GM13977 (cell line): ENCODE measurements at regions not wholly inside any gene's neighbourhood (a gene's known extent, or its start where the extent isn't known, plus 50 kb on each side); places are given as distances from the start of the nearest gene placed in this dataset.

Experiments
- DNase-seq: peaks from one replicate; pipeline ENCODE4 v3.0.0; 2012; ENCODE audit warnings: low spot score
- in situ Hi-C: fragments of 300-500 bp; cut with MboI; formaldehyde crosslinking; loops from one replicate; pipeline ENCODE4 v1.12.0; 2022; ENCODE audit warnings: low sequenced_read_pairs, low pct_unique_long_range_greater_than_20kb, mixed read lengths, inconsistent platforms; ENCODE audit not compliant: unreplicated experiment
- TF ChIP-seq, protein P1 (sequence below): IDR thresholded peaks from 2 replicates; pipeline ENCODE4 v1.5.1; 2012; ENCODE audit warnings: mild to moderate bottlenecking, control low read depth; ENCODE audit not compliant: insufficient read depth; ENCODE audit errors: extremely low read depth, missing control alignments

DNA sequence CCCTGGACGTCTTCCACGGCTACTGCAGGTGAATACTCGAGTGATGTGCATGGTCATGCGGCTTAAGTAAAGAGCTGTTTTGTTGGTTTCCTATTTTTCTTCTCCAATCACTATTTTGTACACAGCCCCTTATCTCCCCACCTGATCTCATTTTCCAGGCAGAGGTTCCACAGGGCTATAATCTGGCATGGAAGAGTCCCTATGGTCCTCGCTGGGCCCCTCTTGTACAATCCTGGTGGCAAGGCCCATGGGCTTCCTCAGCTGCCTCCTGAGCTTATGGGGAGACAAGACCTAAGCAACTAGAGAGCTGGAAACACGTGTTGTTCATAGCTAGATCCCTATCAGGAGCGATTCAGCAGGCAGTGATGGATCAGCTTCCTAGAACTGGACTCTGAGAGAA lies 181.3 kb upstream of the ADO start:
- DNase-seq, result no peak
- in situ Hi-C loops, result no loop called here
- TF ChIP-seq, protein P1, sequence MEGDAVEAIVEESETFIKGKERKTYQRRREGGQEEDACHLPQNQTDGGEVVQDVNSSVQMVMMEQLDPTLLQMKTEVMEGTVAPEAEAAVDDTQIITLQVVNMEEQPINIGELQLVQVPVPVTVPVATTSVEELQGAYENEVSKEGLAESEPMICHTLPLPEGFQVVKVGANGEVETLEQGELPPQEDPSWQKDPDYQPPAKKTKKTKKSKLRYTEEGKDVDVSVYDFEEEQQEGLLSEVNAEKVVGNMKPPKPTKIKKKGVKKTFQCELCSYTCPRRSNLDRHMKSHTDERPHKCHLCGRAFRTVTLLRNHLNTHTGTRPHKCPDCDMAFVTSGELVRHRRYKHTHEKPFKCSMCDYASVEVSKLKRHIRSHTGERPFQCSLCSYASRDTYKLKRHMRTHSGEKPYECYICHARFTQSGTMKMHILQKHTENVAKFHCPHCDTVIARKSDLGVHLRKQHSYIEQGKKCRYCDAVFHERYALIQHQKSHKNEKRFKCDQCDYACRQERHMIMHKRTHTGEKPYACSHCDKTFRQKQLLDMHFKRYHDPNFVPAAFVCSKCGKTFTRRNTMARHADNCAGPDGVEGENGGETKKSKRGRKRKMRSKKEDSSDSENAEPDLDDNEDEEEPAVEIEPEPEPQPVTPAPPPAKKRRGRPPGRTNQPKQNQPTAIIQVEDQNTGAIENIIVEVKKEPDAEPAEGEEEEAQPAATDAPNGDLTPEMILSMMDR, result no peak

DNA sequence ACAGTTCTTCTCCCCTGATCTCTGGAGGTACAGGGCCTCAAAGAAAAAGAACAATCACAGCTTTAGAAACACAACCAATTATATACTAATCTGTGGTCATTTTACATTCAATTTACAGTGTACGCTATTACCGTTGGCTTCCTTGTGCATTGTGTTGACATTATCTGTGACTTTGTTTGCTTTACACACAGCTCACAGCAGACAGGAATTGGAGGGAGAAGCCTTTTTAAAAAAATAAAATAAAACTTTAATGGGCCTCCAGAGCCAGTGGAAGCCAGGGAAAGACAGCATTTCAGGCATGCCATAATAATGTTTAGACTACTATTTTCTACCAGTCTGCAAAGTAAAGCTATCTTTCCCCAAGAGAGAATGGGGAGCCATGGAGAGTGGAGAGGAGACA lies 179.0 kb upstream of the ADO start:
- in situ Hi-C loops, result no loop called here
- DNase-seq, result no peak
- TF ChIP-seq, protein P1, result no peak

DNA sequence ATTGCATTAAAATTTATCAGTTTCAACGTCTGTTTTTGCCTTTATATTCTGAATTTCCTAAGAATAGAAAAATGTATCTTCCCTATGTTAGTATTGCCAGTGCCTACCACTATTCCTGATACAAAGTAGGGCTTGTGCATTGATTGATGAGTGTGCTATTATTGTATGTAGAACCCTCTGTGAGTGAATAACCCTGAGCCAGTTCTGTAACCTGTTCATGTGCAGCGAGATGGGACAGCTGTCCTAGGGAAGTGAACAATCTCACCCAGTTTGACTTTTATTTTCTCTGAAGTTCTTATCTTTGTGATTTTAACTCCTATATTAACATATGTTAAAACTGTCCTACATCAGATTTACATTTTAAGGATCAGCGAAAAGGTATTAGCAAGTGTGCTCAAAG lies 178.4 kb upstream of the ADO start:
- TF ChIP-seq, protein P1, result no peak
- in situ Hi-C loops, result no loop called here
- DNase-seq, result no peak

DNA sequence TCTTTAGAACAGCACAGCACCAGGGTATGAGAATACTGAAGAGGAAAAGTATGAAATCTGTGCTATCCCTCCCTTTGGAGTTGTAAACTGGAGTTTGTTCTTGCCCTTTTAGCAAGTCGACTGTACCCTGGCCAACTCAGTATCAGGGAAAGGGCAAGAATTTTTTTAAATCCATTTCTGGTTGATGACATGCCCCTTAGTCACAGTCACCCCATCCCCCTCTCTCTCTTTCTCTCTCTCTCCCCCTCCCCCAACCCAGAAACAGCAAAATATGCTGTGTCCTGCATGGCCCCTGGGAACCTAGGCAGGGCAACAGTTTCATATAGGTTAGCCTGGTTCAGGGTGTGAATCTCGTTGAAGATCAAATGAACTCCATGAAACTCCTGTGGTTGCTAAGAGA lies 177.7 kb upstream of the ADO start:
- no peak for DNase-seq
- TF ChIP-seq, protein P1, result no peak
- in situ Hi-C loops, result no loop called here

DNA sequence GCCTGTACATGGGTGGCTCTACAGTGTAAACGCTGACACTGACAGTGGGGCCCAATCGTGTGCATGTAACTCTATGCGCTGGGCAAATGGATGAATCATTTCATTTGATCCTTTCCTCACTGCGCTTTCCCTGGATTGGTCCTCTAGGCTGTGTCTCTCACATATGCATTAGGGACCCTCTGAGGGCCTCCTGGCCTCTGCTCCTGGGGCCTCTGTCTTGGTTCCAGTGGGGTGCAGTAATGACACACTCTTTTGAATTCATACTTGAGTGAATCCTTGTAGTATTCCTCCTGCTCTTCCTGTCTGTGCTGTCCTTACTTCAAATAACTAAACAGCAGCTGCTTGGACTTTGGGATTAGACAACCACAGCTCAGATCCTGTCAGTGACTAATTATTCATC lies 176.5 kb upstream of the ADO start:
- in situ Hi-C loops, result no loop called here
- TF ChIP-seq, protein P1, result no peak

DNA sequence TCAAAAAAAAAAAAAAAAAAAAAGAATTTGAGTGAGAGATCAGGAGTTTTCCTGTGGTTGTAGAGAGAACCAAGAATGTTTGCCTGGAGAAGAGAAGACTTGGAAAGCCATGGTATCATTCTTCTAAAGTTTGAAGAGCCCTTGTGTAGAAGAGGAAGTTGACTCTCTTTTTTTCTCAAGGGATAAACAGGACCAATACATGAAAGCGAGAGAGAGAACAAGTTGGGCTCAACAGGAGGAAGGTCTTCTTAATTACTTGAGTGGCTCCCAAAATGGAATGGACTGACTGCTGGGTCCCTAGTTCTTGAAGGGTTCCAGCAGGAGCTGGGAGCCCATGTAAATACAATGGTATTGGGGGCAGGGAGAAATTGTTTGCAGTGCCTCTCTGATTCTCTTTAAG lies 173.3 kb upstream of the ADO start:
- in situ Hi-C loops, result no loop called here
- TF ChIP-seq, protein P1, result no peak
- DNase-seq, result no peak

More for the DNA sequence above, 176.5 kb upstream of the ADO start:
- DNase-seq, result no peak
